GM12878 (cell line): ENCODE measurements at regions not wholly inside any gene's neighbourhood (a gene's known extent, or its start where the extent isn't known, plus 50 kb on each side); places are given as distances from the start of the nearest gene placed in this dataset.

Experiments used
- ATAC-seq: fragments of 200-7000 bp; cut with Tn5 transposase; 3 replicates; pipeline ENCODE4 v1.9.1; 2020; ENCODE audit warnings: mild to moderate bottlenecking, moderate library complexity
- BruUV-seq: library from RNA; stranded (reverse); fragments of 400-500 nt; replicated peaks from 2 replicates; lab custom pipeline; 2021; lab: Mats Ljungman, UMichigan
- CTCF ChIA-PET: fragments of 300-600 bp; sonication (Branson Sonifier 250); formaldehyde crosslinking; extraction: SDS; loops from one replicate; lab custom pipeline; 2021; ENCODE audit warnings: inconsistent platforms; lab: Yijun Ruan, JAX
- POLR2A ChIA-PET: fragments of 350-600 bp; formaldehyde crosslinking; extraction: SDS; loops from one replicate; lab custom pipeline; 2021; ENCODE audit warnings: inconsistent platforms; lab: Charles Lee
- RAD21 ChIA-PET: fragments of 300-600 bp; sonication (Branson Sonifier 250); formaldehyde crosslinking; loops from one replicate; lab custom pipeline; 2023; ENCODE audit warnings: antibody characterized with exemption; ENCODE audit not compliant: unreplicated experiment; lab: Charles Lee
- SMC1A ChIA-PET: fragments of 300-600 bp; sonication (Branson Sonifier 250); formaldehyde crosslinking; loops from one replicate; lab custom pipeline; 2023; ENCODE audit not compliant: unreplicated experiment, uncharacterized antibody; lab: Charles Lee
- DNase-seq: peaks from one replicate; pipeline ENCODE4 v3.0.0-alpha.2; 2011; ENCODE audit warnings: low read depth, low spot score
- FAIRE-seq: peaks from 3 replicates; lab custom pipeline; 2011; peaks lifted over from hg19 to GRCh38; lab: Jason Lieb, UNC
- H2AFZ ChIP-seq: 2 replicates; pipeline ENCODE4 v1.6.0; 2011; ENCODE audit warnings: low read depth, low read length, control low read depth; ENCODE audit not compliant: control insufficient read depth
- H3K27ac ChIP-seq: 2 replicates; pipeline ENCODE4 v1.5.1; 2011; ENCODE audit warnings: control low read depth; ENCODE audit not compliant: control insufficient read depth, insufficient read depth
- H3K27me3 ChIP-seq, 2 experiments: replicated peaks in 1 of 2; 2 replicates each; pipeline versions ENCODE4 v1.6.0 to v1.6.1; 2011; ENCODE audit warnings: low read length in 1 of 2; ENCODE audit not compliant: control insufficient read depth in 2 of 2, insufficient read depth in 2 of 2
- H3K36me3 ChIP-seq, 2 experiments: 2 replicates each; pipeline ENCODE4 v1.5.1; 2011; ENCODE audit warnings: low read length in 1 of 2; ENCODE audit not compliant: control insufficient read depth in 2 of 2, insufficient read depth in 2 of 2
- H3K4me1 ChIP-seq: 2 replicates; pipeline ENCODE4 v1.6.1; 2011; ENCODE audit warnings: mild to moderate bottlenecking, low read length, moderate library complexity, mixed read lengths; ENCODE audit not compliant: control insufficient read depth, insufficient read depth
- H3K4me2 ChIP-seq: 2 replicates; pipeline ENCODE4 v1.6.0; 2011; ENCODE audit warnings: control low read depth; ENCODE audit not compliant: control insufficient read depth, insufficient read depth
- H3K4me3 ChIP-seq: fragments of 200-600 bp; sonication (generic); 2 replicates; pipeline ENCODE4 v1.5.1; 2016
- H3K79me2 ChIP-seq: 2 replicates; pipeline ENCODE4 v1.6.0; 2011; ENCODE audit warnings: low read length; ENCODE audit not compliant: control insufficient read depth, insufficient read depth
- H3K9ac ChIP-seq: 2 replicates; pipeline ENCODE4 v1.8.0; 2011; ENCODE audit warnings: low read length, control low read depth, mixed read lengths; ENCODE audit not compliant: control insufficient read depth, insufficient read depth
- H3K9me3 ChIP-seq: replicated peaks from 3 replicates; pipeline ENCODE4 v1.5.1; 2011; ENCODE audit warnings: mild to moderate bottlenecking, low read length; ENCODE audit not compliant: control insufficient read depth, insufficient read depth
- H4K20me1 ChIP-seq: 2 replicates; pipeline ENCODE4 v1.6.0; 2011; ENCODE audit not compliant: control insufficient read depth, insufficient read depth
- DPF2 ChIP-seq: fragments of 450-650 bp; IDR thresholded peaks from 2 replicates; pipeline ENCODE4 v1.6.1; 2017; ENCODE audit warnings: mild to moderate bottlenecking
- ESRRA ChIP-seq: IDR thresholded peaks from 2 replicates; pipeline ENCODE4 v1.6.1; 2012; ENCODE audit warnings: mild to moderate bottlenecking, low read length, improper control_type of control experiment
- KDM1A ChIP-seq: fragments of 200-600 bp; sonication (generic); IDR thresholded peaks from 2 replicates; pipeline ENCODE4 v1.6.1; 2016; ENCODE audit warnings: borderline replicate concordance
- MYB ChIP-seq: fragments of 150-350 bp; IDR thresholded peaks from 2 replicates; pipeline ENCODE4 v1.6.1; 2014; ENCODE audit warnings: mild to moderate bottlenecking, low read depth, low read length, borderline replicate concordance
- MYC ChIP-seq: IDR thresholded peaks from 2 replicates; pipeline ENCODE4 v1.6.1; 2011; ENCODE audit warnings: mild to moderate bottlenecking, low read length, moderate library complexity, inconsistent platforms; ENCODE audit not compliant: insufficient read depth, insufficient replicate concordance, insufficient read length, severe bottlenecking
- POLR2AphosphoS2 ChIP-seq: IDR thresholded peaks from 2 replicates; pipeline ENCODE4 v1.6.1; 2011; ENCODE audit warnings: low read depth, mild to moderate bottlenecking, low read length, improper control_type of control experiment, moderate library complexity
- SPI1 ChIP-seq: IDR thresholded peaks from 2 replicates; pipeline ENCODE4 v1.6.1; 2011; ENCODE audit warnings: low read depth, mild to moderate bottlenecking, low read length, moderate library complexity, borderline replicate concordance; ENCODE audit not compliant: insufficient read depth
- SUPT20H ChIP-seq: IDR thresholded peaks from 2 replicates; pipeline ENCODE4 v1.6.1; 2011; ENCODE audit warnings: low read depth, mild to moderate bottlenecking, low read length, moderate library complexity, borderline replicate concordance; ENCODE audit not compliant: control insufficient read depth
- SUZ12 ChIP-seq: fragments of 200-600 bp; sonication (generic); IDR thresholded peaks from one replicate; pipeline ENCODE4 v1.6.1; 2018; ENCODE audit warnings: antibody characterized with exemption, mild to moderate bottlenecking; ENCODE audit not compliant: unreplicated experiment
- TAF1 ChIP-seq: IDR thresholded peaks from 2 replicates; pipeline ENCODE4 v1.6.1; 2011; ENCODE audit warnings: mild to moderate bottlenecking, low read depth, low read length, borderline replicate concordance
- TCF12 ChIP-seq: IDR thresholded peaks from 2 replicates; pipeline ENCODE4 v1.6.1; 2011; ENCODE audit warnings: low read depth, mild to moderate bottlenecking, low read length
- ZNF217 ChIP-seq: fragments of 450-650 bp; IDR thresholded peaks from 2 replicates; pipeline ENCODE4 v1.6.1; 2017; ENCODE audit warnings: antibody characterized with exemption, mild to moderate bottlenecking
- WGBS: methylation state at CpG from one replicate; pipeline ENCODE4 v1.1.6; 2016; ENCODE audit warnings: low lambda C conversion rate; ENCODE audit not compliant: insufficient replicate concordance, insufficient coverage; ENCODE audit errors: missing lambda C conversion rate; 5-methylcytosine and 5-hydroxymethylcytosine counted together
- in situ Hi-C: fragments of 300-500 bp; cut with MboI; formaldehyde crosslinking; loops from 9 replicates; pipeline ENCODE4 v1.14.3; 2018; ENCODE audit warnings: mixed read lengths
- intact Hi-C: fragments of 100-400 bp; cut with micrococcal nuclease; formaldehyde crosslinking; loops from one replicate; pipeline ENCODE4 v1.14.2; 2022; ENCODE audit not compliant: unreplicated experiment

GRCh38 chr6:50135968-50136367 lies 86.2 kb upstream of the DEFB112 start:
- Histone ChIP-seq H3K79me2 (no peaks in the 10 kb centered on the region), H2AFZ (no peak overlapping the region), H3K27ac (no peak overlapping the region), H3K36me3 (no peaks in the 10 kb centered on the region), H3K9me3 (no peaks in the 10 kb centered on the region), H3K4me1 (no peaks in the 10 kb centered on the region), H4K20me1 (no peaks in the 10 kb centered on the region), H3K4me3 (no peak overlapping the region), H3K27me3 (no peaks in the 10 kb centered on the region), H3K9ac (no peak overlapping the region), H3K4me2 (no peak overlapping the region)
- TF ChIP-seq POLR2AphosphoS2 = no peak
- ChIA-PET RAD21 (no interaction called here), SMC1A (no interaction called here), POLR2A (no interaction called here), CTCF (no interaction called here)
- 0% methylated on average over 1 of the region's 1 CpG for WGBS
- in situ Hi-C loops (loop anchor here (10.0 kb wide), 1 partner anchor 659 kb away; no protein-coding TSS in a partner anchor), intact Hi-C loops (no loop called here)
- FAIRE-seq (peak; percentile 13), ATAC-seq (no peak), DNase-seq (no peak)
- no TSS peak for BruUV-seq

GRCh38 chr6:50141100-50141499 lies 91.4 kb upstream of the DEFB112 start:
- H3K27ac ChIP-seq = no peak overlapping the region
- no peaks in the 10 kb centered on the region for H3K36me3 ChIP-seq
- H3K9me3 ChIP-seq = no peaks in the 10 kb centered on the region
- intact Hi-C loops = no loop called here
- 0 out of 3 replicates have a peak, but pooled peaks have one; percentile 36 for ATAC-seq
- H3K4me3 ChIP-seq = no peak overlapping the region
- ChIA-PET CTCF (no interaction called here), SMC1A (no interaction called here), RAD21 (no interaction called here), POLR2A (no interaction called here)
- no peak overlapping the region for H3K4me2 ChIP-seq
- H3K79me2 ChIP-seq = no peaks in the 10 kb centered on the region
- no peak overlapping the region for H2AFZ ChIP-seq
- no peak for TF ChIP-seq SUPT20H
- TF ChIP-seq SPI1 = no peak
- TF ChIP-seq ESRRA = no peak
- no peak for TF ChIP-seq ZNF217
- TF ChIP-seq MYC = no peak
- no peak for TF ChIP-seq SUZ12
- no peak for TF ChIP-seq MYB
- no peak for TF ChIP-seq TCF12
- TF ChIP-seq KDM1A = no peak
- TF ChIP-seq TAF1 = no peak
- no peak for TF ChIP-seq DPF2
- in situ Hi-C loops = no loop called here
- no peak for FAIRE-seq
- no peak overlapping the region for H3K9ac ChIP-seq
- no peaks in the 10 kb centered on the region for H4K20me1 ChIP-seq
- no TSS peak for BruUV-seq
- H3K27me3 ChIP-seq = no peaks in the 10 kb centered on the region
- DNase-seq = no peak
- no peaks in the 10 kb centered on the region for H3K4me1 ChIP-seq
